ENCODE measurements at regions not wholly inside any gene's neighbourhood (a gene's known extent, or its start where the extent isn't known, plus 50 kb on each side); places are given as distances from the start of the nearest gene placed in this dataset.

GRCh38 chr4:176413171-176413570 is 93.4 kb downstream of the SPCS3 start:
- no peaks in the 10 kb centered on the region for H3K27me3 ChIP-seq (replicated peaks; ENCODE audit: insufficient read depth)
- no peaks in the 10 kb centered on the region for H3K36me3 ChIP-seq
- intact Hi-C loops (cut with DNase I) = no loop called here
- no peaks in the 10 kb centered on the region for H3K4me1 ChIP-seq (replicated peaks)
- 86% methylated on average over 2 of the region's 2 CpGs for WGBS
- no peak overlapping the region for H3K27ac ChIP-seq
- no peak for DNase-seq (ENCODE audit: low spot score)
- no peaks in the 10 kb centered on the region for H3K9me3 ChIP-seq
- TF ChIP-seq POLR2AphosphoS5 (IDR thresholded peaks at IDR 0.05) (no peak), POLR2A (IDR thresholded peaks at IDR 0.05) (no peak)
- TF ChIP-seq, protein P1, sequence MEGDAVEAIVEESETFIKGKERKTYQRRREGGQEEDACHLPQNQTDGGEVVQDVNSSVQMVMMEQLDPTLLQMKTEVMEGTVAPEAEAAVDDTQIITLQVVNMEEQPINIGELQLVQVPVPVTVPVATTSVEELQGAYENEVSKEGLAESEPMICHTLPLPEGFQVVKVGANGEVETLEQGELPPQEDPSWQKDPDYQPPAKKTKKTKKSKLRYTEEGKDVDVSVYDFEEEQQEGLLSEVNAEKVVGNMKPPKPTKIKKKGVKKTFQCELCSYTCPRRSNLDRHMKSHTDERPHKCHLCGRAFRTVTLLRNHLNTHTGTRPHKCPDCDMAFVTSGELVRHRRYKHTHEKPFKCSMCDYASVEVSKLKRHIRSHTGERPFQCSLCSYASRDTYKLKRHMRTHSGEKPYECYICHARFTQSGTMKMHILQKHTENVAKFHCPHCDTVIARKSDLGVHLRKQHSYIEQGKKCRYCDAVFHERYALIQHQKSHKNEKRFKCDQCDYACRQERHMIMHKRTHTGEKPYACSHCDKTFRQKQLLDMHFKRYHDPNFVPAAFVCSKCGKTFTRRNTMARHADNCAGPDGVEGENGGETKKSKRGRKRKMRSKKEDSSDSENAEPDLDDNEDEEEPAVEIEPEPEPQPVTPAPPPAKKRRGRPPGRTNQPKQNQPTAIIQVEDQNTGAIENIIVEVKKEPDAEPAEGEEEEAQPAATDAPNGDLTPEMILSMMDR (IDR thresholded peaks at IDR 0.05) = no peak
- no peak overlapping the region for H3K4me3 ChIP-seq

- TF ChIP-seq POLR2A (IDR thresholded peaks at IDR 0.05) (no peak), POLR2AphosphoS5 (IDR thresholded peaks at IDR 0.05) (no peak)
- TF ChIP-seq, protein P1 (IDR thresholded peaks at IDR 0.05) = no peak
- Histone ChIP-seq H3K9me3 (no peaks in the 10 kb centered on the region), H3K36me3 (no peaks in the 10 kb centered on the region), H3K4me3 (no peak overlapping the region), H3K27ac (no peak overlapping the region), H3K27me3 (replicated peaks; ENCODE audit: insufficient read depth) (no peaks in the 10 kb centered on the region), H3K4me1 (replicated peaks) (no peaks in the 10 kb centered on the region)
- 77% methylated on average over 1 of the region's 1 CpG for WGBS
- intact Hi-C loops (cut with DNase I) = no loop called here
- no peak for DNase-seq (ENCODE audit: low spot score)
Observed at GRCh38 chr4:176422001-176422400, 102.2 kb downstream of the SPCS3 start.

DNA sequence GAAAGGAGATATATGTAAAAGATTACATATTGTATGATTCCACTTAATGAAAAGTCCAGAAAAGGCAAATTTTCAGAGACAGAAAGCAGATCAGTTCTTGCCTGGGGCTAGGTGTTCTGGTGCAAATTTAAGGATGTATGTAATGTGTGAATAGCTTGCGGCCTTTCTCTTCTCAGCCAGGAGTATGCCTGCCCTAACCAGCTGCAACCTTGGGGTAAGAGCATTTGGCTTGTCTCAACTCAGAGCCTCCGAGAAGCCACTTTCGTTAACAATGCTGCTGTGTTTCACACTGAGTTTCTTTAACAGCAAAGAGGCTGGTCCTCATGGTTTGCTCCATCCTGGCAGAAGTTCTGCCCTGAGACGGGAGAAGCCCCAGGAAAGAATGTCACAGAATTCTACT is 102.7 kb downstream of the SPCS3 start:
- WGBS = 65% methylated on average over 4 of the region's 4 CpGs
- H3K9me3 ChIP-seq = no peaks in the 10 kb centered on the region
- H3K4me1 ChIP-seq (replicated peaks) = no peaks in the 10 kb centered on the region
- no peak overlapping the region for H3K27ac ChIP-seq
- intact Hi-C loops (cut with DNase I) = no loop called here
- H3K36me3 ChIP-seq = no peaks in the 10 kb centered on the region
- no peak for DNase-seq (ENCODE audit: low spot score)
- no peak overlapping the region for H3K4me3 ChIP-seq
- TF ChIP-seq, protein P1 (IDR thresholded peaks at IDR 0.05) = no peak
- TF ChIP-seq POLR2A (IDR thresholded peaks at IDR 0.05) = no peak
- no peak for TF ChIP-seq POLR2AphosphoS5 (IDR thresholded peaks at IDR 0.05)
- H3K27me3 ChIP-seq (replicated peaks; ENCODE audit: insufficient read depth) = no peaks in the 10 kb centered on the region

DNA sequence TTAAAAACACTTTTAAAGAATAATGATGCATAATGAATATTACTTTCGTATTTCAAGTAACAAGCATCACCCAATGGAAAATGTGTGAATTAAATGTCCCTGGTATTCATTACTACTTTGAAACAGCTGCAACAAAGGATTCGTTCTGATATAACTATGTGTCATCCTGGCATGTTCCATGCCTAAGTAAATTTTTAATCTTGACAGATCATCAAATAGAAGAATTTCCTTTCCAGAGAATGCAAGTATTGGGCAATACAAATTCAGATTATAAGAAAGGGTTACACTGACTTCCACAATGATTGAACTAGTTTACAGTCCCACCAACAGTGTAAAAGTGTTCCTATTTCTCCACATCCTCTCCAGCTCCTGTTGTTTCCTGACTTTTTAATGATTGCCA is 105.3 kb downstream of the SPCS3 start:
- no peak for TF ChIP-seq POLR2A (IDR thresholded peaks at IDR 0.05)
- 53% methylated on average over 2 of the region's 2 CpGs for WGBS
- Histone ChIP-seq H3K9me3 (no peaks in the 10 kb centered on the region), H3K4me3 (no peak overlapping the region), H3K36me3 (no peaks in the 10 kb centered on the region), H3K27me3 (replicated peaks; ENCODE audit: insufficient read depth) (no peaks in the 10 kb centered on the region), H3K4me1 (replicated peaks) (no peaks in the 10 kb centered on the region), H3K27ac (no peak overlapping the region)
- intact Hi-C loops (cut with DNase I) = no loop called here
- no peak for DNase-seq (ENCODE audit: low spot score)

DNA sequence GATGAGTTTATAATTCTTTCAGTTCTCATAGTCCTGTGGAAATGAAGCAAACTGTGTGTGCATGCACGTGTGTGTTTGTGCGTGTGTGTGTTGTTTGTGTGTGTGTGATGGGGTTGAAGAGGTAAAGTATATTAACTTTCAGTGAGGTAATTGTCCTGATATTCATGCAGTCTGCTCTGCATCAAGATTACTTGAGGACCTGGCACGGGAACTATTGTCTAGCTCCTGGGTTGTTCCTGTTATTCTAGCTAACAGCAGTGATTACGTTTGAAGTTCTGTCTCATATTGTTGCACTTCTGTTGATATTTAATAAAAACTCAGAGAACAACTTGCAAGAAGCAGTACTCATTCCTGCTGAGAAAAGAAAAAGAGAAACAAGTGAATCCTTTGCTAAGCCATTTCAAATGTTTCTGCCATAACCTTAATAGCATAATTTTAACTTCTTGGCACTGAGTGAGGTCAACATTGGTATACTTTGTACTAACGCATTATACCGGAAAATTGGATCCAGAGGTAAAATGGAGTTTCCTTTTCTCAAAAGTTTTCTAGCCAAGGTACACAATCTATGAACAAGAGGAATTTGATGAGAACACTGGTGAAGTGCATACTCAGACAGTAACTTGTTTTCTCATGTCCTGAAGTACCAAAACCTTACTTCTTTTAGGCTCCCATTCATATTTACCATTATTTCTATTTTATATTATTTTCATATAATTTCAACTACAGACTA is 113.2 kb downstream of the SPCS3 start:
- Histone ChIP-seq H3K27ac (no peak overlapping the region), H3K4me1 (replicated peaks) (no peaks in the 10 kb centered on the region), H3K9me3 (no peaks in the 10 kb centered on the region), H3K4me3 (no peak overlapping the region), H3K27me3 (replicated peaks; ENCODE audit: insufficient read depth) (no peaks in the 10 kb centered on the region), H3K36me3 (no peaks in the 10 kb centered on the region)
- intact Hi-C loops (cut with DNase I) = no loop called here
- DNase-seq (ENCODE audit: low spot score) = no peak
- TF ChIP-seq, protein P1 (IDR thresholded peaks at IDR 0.05) = no peak
- TF ChIP-seq POLR2AphosphoS5 (IDR thresholded peaks at IDR 0.05) (no peak), POLR2A (IDR thresholded peaks at IDR 0.05) (no peak)
- 34% methylated on average over 6 of the region's 6 CpGs for WGBS

All from prostate gland (tissue), 2 donors.